ENCODE measurements at regions not wholly inside any gene's neighbourhood (a gene's known extent, or its start where the extent isn't known, plus 50 kb on each side); places are given as distances from the start of the nearest gene placed in this dataset.

DNA sequence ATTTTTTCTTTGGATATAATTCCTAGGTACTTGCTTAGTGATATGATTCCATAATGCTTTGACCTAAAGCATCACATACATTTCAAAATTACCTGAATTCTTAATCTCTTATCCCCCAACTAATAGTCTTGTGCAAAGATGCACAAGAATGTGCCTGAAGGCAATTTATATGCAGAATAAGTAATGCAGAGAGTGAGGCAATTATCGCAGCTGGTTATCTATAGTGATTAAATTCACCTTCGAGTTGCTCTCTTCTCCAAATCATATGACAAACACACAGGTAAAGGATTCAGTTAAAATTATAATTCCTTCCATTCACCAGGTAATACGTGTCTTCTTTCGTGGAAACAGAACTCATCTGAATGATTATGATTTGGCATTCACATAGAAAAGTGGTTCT is 717.3 kb downstream of the MRPL39 start:
- Histone ChIP-seq H3K4me1 (ENCODE audit: control insufficient read depth in 1 of 2, low read depth in 2 of 2) (no peaks in the 10 kb centered on the region), H3K9me3 (no peaks in the 10 kb centered on the region), H3K4me3 (no peak overlapping the region), H3K27ac (no peak overlapping the region), H3K27me3 (replicated peaks; ENCODE audit: insufficient read depth) (no peaks in the 10 kb centered on the region), H3K36me3 (no peaks in the 10 kb centered on the region)
- ATAC-seq (ENCODE audit: insufficient number of reproducible peaks, low FRiP score, low read depth) (no peak), DNase-seq (ENCODE audit: low spot score) (no peak)
- TF ChIP-seq, protein P1, sequence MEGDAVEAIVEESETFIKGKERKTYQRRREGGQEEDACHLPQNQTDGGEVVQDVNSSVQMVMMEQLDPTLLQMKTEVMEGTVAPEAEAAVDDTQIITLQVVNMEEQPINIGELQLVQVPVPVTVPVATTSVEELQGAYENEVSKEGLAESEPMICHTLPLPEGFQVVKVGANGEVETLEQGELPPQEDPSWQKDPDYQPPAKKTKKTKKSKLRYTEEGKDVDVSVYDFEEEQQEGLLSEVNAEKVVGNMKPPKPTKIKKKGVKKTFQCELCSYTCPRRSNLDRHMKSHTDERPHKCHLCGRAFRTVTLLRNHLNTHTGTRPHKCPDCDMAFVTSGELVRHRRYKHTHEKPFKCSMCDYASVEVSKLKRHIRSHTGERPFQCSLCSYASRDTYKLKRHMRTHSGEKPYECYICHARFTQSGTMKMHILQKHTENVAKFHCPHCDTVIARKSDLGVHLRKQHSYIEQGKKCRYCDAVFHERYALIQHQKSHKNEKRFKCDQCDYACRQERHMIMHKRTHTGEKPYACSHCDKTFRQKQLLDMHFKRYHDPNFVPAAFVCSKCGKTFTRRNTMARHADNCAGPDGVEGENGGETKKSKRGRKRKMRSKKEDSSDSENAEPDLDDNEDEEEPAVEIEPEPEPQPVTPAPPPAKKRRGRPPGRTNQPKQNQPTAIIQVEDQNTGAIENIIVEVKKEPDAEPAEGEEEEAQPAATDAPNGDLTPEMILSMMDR (IDR thresholded peaks at IDR 0.05), result no peak

- ATAC-seq (ENCODE audit: insufficient number of reproducible peaks, low FRiP score, low read depth), result no peak
- TF ChIP-seq, protein P1 (IDR thresholded peaks at IDR 0.05), result no peak
- no peak for DNase-seq (ENCODE audit: low spot score)
- Histone ChIP-seq H3K36me3 (no peaks in the 10 kb centered on the region), H3K27ac (no peak overlapping the region), H3K9me3 (no peaks in the 10 kb centered on the region), H3K27me3 (replicated peaks; ENCODE audit: insufficient read depth) (no peaks in the 10 kb centered on the region), H3K4me1 (ENCODE audit: control insufficient read depth in 1 of 2, low read depth in 2 of 2) (no peaks in the 10 kb centered on the region), H3K4me3 (no peak overlapping the region)
Measured at GRCh38 chr21:24881506-24881905, 725.8 kb downstream of the MRPL39 start.

DNA sequence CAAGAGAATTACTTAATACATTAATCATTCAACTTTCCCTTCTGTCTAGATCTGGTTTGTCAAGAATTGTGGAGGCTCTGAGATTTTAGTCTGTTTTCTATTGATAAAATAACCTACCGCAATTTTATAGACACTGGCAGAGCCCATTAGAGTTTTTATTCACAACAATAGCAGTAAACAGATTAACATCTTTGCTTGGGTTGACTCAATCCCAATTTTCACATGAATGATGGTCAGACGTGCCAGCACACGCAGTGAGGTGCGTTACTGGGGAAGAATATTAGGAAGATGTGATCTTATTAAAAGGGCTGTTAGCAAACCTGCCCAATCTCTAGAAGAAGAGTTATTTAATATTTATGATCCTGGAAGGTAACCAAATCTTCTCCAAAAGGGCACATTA is 736.6 kb downstream of the MRPL39 start:
- no peak overlapping the region for H3K27ac ChIP-seq
- TF ChIP-seq, protein P1 (IDR thresholded peaks at IDR 0.05), result no peak
- H3K4me3 ChIP-seq, result no peak overlapping the region
- no peaks in the 10 kb centered on the region for H3K36me3 ChIP-seq
- no peaks in the 10 kb centered on the region for H3K9me3 ChIP-seq
- ATAC-seq (ENCODE audit: insufficient number of reproducible peaks, low FRiP score, low read depth), result no peak
- H3K27me3 ChIP-seq (replicated peaks; ENCODE audit: insufficient read depth), result no peaks in the 10 kb centered on the region
- H3K4me1 ChIP-seq (ENCODE audit: control insufficient read depth in 1 of 2, low read depth in 2 of 2), result no peaks in the 10 kb centered on the region
- DNase-seq (ENCODE audit: low spot score), result no peak

DNA sequence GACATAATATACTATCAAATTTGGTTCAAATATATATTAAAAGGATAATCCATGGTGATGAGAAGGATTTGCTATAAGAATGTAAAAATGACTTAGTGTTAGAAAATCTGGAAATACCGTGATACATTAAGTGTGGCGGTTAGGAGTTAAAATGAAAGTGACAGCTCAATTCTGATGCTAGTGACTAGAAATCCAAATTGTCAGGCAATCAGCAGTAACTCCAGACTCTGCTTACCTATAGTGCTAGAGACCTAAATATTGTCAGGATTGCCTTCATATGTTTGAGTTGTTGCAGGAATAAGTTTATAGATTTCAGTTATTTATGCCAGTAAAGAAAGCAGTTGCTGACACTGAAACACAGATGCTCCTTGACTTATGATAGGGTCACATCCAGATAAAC is 737.4 kb downstream of the MRPL39 start:
- H3K9me3 ChIP-seq, result no peaks in the 10 kb centered on the region
- no peak for ATAC-seq (ENCODE audit: insufficient number of reproducible peaks, low FRiP score, low read depth)
- TF ChIP-seq, protein P1 (IDR thresholded peaks at IDR 0.05), result no peak
- no peaks in the 10 kb centered on the region for H3K4me1 ChIP-seq (ENCODE audit: control insufficient read depth in 1 of 2, low read depth in 2 of 2)
- H3K27ac ChIP-seq, result no peak overlapping the region
- DNase-seq (ENCODE audit: low spot score), result no peak
- H3K36me3 ChIP-seq, result no peaks in the 10 kb centered on the region
- no peaks in the 10 kb centered on the region for H3K27me3 ChIP-seq (replicated peaks; ENCODE audit: insufficient read depth)
- no peak overlapping the region for H3K4me3 ChIP-seq

DNA sequence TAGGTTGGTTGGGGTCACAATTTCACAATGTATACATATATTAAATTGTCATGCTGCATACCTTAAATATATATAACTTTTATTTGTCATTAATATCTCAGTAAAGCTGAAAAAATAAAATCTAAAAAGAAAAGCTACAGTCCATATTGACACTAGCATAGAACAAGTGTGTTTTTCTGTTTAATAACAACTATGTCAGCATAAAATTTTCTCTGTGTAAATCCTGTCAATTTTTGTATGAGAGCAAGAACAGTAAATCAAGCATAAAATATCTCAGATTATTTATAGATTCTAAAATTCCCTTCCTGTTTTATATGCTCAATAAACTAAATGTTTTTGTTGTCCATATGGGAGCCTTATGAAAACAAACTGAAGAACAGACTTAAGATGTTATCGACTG is 739.2 kb downstream of the MRPL39 start:
- Histone ChIP-seq H3K36me3 (no peaks in the 10 kb centered on the region), H3K4me3 (no peak overlapping the region), H3K9me3 (no peaks in the 10 kb centered on the region), H3K27ac (no peak overlapping the region), H3K27me3 (replicated peaks; ENCODE audit: insufficient read depth) (no peaks in the 10 kb centered on the region), H3K4me1 (ENCODE audit: control insufficient read depth in 1 of 2, low read depth in 2 of 2) (no peaks in the 10 kb centered on the region)
- DNase-seq (ENCODE audit: low spot score) (no peak), ATAC-seq (ENCODE audit: insufficient number of reproducible peaks, low FRiP score, low read depth) (no peak)
- TF ChIP-seq, protein P1 (IDR thresholded peaks at IDR 0.05), result no peak
